PFSK-1 (cell line): ENCODE measurements at regions not wholly inside any gene's neighbourhood (a gene's known extent, or its start where the extent isn't known, plus 50 kb on each side); places are given as distances from the start of the nearest gene placed in this dataset.

Experiments
- FOXP2 ChIP-seq: optimal IDR thresholded peaks from 2 replicates; pipeline ENCODE3; 2011; ENCODE audit warnings: borderline replicate concordance, control low read depth, inconsistent platforms; ENCODE audit not compliant: insufficient read depth; ENCODE audit errors: extremely low read length, extremely low read depth
- POLR2AphosphoS5 ChIP-seq: IDR thresholded peaks from 2 replicates; pipeline ENCODE4 v1.6.1; 2012; ENCODE audit warnings: low read depth, mild to moderate bottlenecking, control low read depth, low read length, moderate library complexity
- SIN3A ChIP-seq: IDR thresholded peaks from 2 replicates; pipeline ENCODE4 v1.6.1; 2012; ENCODE audit warnings: mild to moderate bottlenecking, low read length, moderate library complexity, borderline replicate concordance; ENCODE audit not compliant: insufficient read depth
- TAF1 ChIP-seq: IDR thresholded peaks from 2 replicates; pipeline ENCODE4 v1.6.1; 2012; ENCODE audit warnings: low read length, control low read depth, borderline replicate concordance; ENCODE audit not compliant: insufficient read depth
- TF ChIP-seq, protein P1 (sequence below), 2 experiments: IDR thresholded peaks; 2 replicates each; pipeline versions ENCODE4 v1.6.1 to v1.8.0; 2011 to 2012; ENCODE audit warnings: low read depth in 2 of 2, low read length in 2 of 2, control low read depth in 1 of 2, inconsistent platforms in 1 of 2, mild to moderate bottlenecking in 1 of 2, moderate library complexity in 1 of 2; ENCODE audit not compliant: insufficient read depth in 1 of 2

DNA sequence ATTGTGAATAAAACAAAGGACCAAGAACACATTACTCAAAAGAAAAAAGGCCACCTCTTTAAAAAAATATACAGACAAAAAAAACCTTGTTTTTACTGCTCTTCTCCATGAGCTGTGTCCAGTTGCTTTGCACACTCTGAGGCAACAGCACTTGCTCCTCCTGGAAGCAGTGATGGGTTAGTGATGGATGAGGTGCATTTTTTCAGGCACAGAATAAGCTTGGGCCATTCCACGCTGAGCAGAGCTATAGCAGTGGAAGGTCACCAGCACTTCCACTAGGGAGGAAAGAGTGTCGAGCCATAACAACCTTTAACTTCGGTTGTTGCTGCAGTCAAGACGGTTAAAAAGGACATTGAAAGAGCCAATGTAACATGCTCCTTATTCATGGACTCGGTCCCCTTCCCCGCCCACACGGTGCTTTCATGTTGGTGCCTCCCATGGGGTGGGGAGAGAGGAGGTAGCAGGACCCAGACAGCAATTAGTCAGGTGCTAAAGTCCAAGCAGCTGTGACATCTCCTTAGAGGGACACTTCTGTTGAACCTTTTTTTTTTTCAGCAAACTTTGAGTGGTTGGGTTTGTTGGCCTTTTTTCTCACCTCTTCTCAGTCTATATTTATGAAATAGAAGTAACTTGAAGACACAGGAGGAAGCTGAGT lies 136.5 kb upstream of the ADARB2 start:
- TF ChIP-seq, protein P1, sequence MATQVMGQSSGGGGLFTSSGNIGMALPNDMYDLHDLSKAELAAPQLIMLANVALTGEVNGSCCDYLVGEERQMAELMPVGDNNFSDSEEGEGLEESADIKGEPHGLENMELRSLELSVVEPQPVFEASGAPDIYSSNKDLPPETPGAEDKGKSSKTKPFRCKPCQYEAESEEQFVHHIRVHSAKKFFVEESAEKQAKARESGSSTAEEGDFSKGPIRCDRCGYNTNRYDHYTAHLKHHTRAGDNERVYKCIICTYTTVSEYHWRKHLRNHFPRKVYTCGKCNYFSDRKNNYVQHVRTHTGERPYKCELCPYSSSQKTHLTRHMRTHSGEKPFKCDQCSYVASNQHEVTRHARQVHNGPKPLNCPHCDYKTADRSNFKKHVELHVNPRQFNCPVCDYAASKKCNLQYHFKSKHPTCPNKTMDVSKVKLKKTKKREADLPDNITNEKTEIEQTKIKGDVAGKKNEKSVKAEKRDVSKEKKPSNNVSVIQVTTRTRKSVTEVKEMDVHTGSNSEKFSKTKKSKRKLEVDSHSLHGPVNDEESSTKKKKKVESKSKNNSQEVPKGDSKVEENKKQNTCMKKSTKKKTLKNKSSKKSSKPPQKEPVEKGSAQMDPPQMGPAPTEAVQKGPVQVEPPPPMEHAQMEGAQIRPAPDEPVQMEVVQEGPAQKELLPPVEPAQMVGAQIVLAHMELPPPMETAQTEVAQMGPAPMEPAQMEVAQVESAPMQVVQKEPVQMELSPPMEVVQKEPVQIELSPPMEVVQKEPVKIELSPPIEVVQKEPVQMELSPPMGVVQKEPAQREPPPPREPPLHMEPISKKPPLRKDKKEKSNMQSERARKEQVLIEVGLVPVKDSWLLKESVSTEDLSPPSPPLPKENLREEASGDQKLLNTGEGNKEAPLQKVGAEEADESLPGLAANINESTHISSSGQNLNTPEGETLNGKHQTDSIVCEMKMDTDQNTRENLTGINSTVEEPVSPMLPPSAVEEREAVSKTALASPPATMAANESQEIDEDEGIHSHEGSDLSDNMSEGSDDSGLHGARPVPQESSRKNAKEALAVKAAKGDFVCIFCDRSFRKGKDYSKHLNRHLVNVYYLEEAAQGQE (IDR thresholded peaks at IDR 0.05; ENCODE audit: insufficient read depth in 1 of 2, low read depth in 2 of 2, low read length in 2 of 2): no peak
- TF ChIP-seq POLR2AphosphoS5 (no peak), SIN3A (no peak), FOXP2 (no peak), TAF1 (no peak)

DNA sequence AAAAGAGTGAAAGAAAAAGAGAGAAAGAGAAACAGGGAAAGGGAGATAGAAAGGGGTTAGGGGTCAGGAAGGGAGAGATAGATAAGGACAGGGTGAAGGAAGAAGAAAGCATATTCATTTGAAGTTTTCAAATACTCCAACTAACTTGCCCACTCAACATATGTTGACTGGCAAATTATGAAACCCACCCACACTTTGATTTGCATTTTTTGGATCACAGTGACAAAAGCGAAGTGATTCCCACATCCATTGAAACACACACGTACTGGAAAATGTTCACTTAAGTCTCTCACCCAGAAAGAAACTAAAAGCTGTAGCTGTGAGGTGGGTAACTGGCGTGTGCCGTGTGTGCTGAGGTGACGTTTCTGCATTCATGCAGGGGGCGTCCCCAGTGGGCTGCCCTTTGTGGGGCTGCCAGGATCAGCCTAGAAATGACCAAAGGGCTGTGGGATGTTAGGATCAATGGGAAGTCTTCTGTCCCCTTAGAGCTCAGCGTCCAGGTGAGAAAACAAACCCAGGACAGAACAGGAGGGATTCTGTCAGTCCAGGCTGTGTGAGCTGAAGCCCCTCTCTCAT lies 134.9 kb upstream of the ADARB2 start:
- no peak for TF ChIP-seq POLR2AphosphoS5
- TF ChIP-seq SIN3A: no peak
- TF ChIP-seq, protein P1 (IDR thresholded peaks at IDR 0.05; ENCODE audit: insufficient read depth in 1 of 2, low read depth in 2 of 2, low read length in 2 of 2): no peak
- TF ChIP-seq FOXP2: no peak
- TF ChIP-seq TAF1: no peak

DNA sequence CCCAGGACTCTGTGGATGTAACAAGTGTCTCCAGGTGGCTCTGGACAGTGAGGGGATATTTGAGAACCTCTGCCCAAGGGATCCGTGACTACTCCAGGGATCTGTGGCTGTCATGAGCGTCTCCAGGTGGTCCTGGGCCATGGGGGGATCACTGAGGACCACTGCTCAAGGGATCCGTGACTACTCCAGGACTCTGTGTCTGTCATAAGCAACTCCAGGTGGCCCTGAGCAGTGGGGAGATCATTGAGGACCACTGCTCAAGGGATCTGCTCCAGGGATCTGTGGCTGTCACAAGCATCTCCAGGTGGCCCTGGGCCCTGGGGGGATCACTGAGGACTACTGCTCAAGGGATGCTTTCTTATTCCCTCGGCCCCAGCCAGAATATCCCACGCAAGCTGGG lies 133.2 kb upstream of the ADARB2 start:
- TF ChIP-seq FOXP2: no peak
- no peak for TF ChIP-seq TAF1
- TF ChIP-seq POLR2AphosphoS5: no peak
- no peak for TF ChIP-seq SIN3A
- TF ChIP-seq, protein P1 (IDR thresholded peaks at IDR 0.05; ENCODE audit: insufficient read depth in 1 of 2, low read depth in 2 of 2, low read length in 2 of 2): no peak

DNA sequence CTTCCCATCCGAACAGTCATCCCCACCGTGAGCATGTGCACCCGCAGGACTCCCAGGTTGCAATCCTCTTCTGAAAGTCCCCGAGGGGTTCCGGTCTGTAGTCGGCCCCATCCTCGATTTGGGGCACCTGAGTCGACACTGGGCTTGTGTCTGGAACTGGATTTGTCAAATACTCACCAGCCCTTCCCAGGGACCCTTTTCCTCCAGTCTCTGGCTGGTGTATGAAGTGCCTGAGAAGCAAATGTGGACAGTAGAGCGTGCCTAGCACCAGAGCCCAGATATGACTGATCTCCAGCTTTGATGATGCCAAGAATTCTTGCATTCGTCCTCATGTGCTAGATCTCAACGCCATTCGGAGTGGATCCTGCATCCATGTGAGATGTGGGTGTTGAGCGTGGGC lies 132.5 kb upstream of the ADARB2 start:
- TF ChIP-seq FOXP2: no peak
- TF ChIP-seq, protein P1 (IDR thresholded peaks at IDR 0.05; ENCODE audit: insufficient read depth in 1 of 2, low read depth in 2 of 2, low read length in 2 of 2): no peak
- no peak for TF ChIP-seq SIN3A
- no peak for TF ChIP-seq TAF1
- TF ChIP-seq POLR2AphosphoS5: no peak
